ENCODE measurements at regions not wholly inside any gene's neighbourhood (a gene's known extent, or its start where the extent isn't known, plus 50 kb on each side); places are given as distances from the start of the nearest gene placed in this dataset.

GRCh38 chr12:59867689-59868088 is 271.9 kb downstream of the SLC16A7 start:
- Histone ChIP-seq H3K27me3 (no peaks in the 10 kb centered on the region), H3K36me3 (replicated peaks in 1 of 2; ENCODE audit: insufficient read depth in 1 of 2, low read depth in 2 of 2) (no peaks in the 10 kb centered on the region), H3K27ac (no peak overlapping the region), H3K4me1 (no peaks in the 10 kb centered on the region), H3K9me3 (no peaks in the 10 kb centered on the region), H3K4me3 (no peak overlapping the region)
- intact Hi-C loops (cut with DNase I) = no loop called here
- no peak for TF ChIP-seq CTCF (IDR thresholded peaks at IDR 0.05)
- no peak for ATAC-seq
- WGBS, 2 donors = 92 to 95% methylated on average over 2 of the region's 2 CpGs
- DNase-seq = no peak

- no peak for ATAC-seq
- TF ChIP-seq CTCF (IDR thresholded peaks at IDR 0.05) (no peak), POLR2A (IDR thresholded peaks at IDR 0.05) (no peak)
These were observed 275.9 kb downstream of the SLC16A7 start for GRCh38 chr12:59871779-59872178.

GRCh38 chr12:59873136-59873535 is 277.3 kb downstream of the SLC16A7 start:
- Histone ChIP-seq H3K4me1 (no peaks in the 10 kb centered on the region), H3K27ac (no peak overlapping the region), H3K36me3 (replicated peaks in 1 of 2; ENCODE audit: insufficient read depth in 1 of 2, low read depth in 2 of 2) (no peaks in the 10 kb centered on the region), H3K9me3 (no peaks in the 10 kb centered on the region), H3K27me3 (no peaks in the 10 kb centered on the region), H3K4me3 (no peak overlapping the region)
- TF ChIP-seq CTCF (IDR thresholded peaks at IDR 0.05) (no peak), POLR2A (IDR thresholded peaks at IDR 0.05) (no peak)
- intact Hi-C loops (cut with DNase I) = no loop called here
- ATAC-seq = no peak
- WGBS, 2 donors = 89 to 100% methylated on average over 1 of the region's 1 CpG
- no peak for DNase-seq

More at GRCh38 chr12:59871779-59872178, 275.9 kb downstream of the SLC16A7 start:
- Histone ChIP-seq H3K27me3 (no peaks in the 10 kb centered on the region), H3K4me1 (no peaks in the 10 kb centered on the region), H3K27ac (no peak overlapping the region), H3K36me3 (replicated peaks in 1 of 2; ENCODE audit: insufficient read depth in 1 of 2, low read depth in 2 of 2) (no peaks in the 10 kb centered on the region), H3K9me3 (no peaks in the 10 kb centered on the region), H3K4me3 (no peak overlapping the region)
- intact Hi-C loops (cut with DNase I) = no loop called here
- 94 to 100% methylated on average over 1 to 2 of the region's 2 CpGs for WGBS, 2 donors
- no peak for DNase-seq

GRCh38 chr12:59874781-59875180 is 279.0 kb downstream of the SLC16A7 start:
- H3K9me3 ChIP-seq = no peaks in the 10 kb centered on the region
- TF ChIP-seq POLR2A (IDR thresholded peaks at IDR 0.05) (no peak), CTCF (IDR thresholded peaks at IDR 0.05) (no peak)
- H3K4me1 ChIP-seq = no peaks in the 10 kb centered on the region
- H3K27ac ChIP-seq = no peak overlapping the region
- DNase-seq = no peak
- no peak for ATAC-seq
- H3K4me3 ChIP-seq = no peak overlapping the region
- intact Hi-C loops (cut with DNase I) = no loop called here
- H3K27me3 ChIP-seq = no peaks in the 10 kb centered on the region
- 43 to 69% methylated on average over 1 of the region's 1 CpG for WGBS, 2 donors
- no peaks in the 10 kb centered on the region for H3K36me3 ChIP-seq (replicated peaks in 1 of 2; ENCODE audit: insufficient read depth in 1 of 2, low read depth in 2 of 2)

GRCh38 chr12:59886131-59886733 is 290.4 kb downstream of the SLC16A7 start:
- 52 to 55% methylated on average over 2 of the region's 2 CpGs for WGBS, 2 donors
- Histone ChIP-seq H3K36me3 (replicated peaks in 1 of 2; ENCODE audit: insufficient read depth in 1 of 2, low read depth in 2 of 2) (no peaks in the 10 kb centered on the region), H3K4me3 (no peak overlapping the region), H3K27me3 (no peaks in the 10 kb centered on the region), H3K4me1 (no peaks in the 10 kb centered on the region), H3K27ac (no peak overlapping the region), H3K9me3 (no peaks in the 10 kb centered on the region)
- intact Hi-C loops (cut with DNase I) = no loop called here
- DNase-seq (no peak), ATAC-seq (no peak)
- TF ChIP-seq CTCF (IDR thresholded peaks at IDR 0.05) (no peak), POLR2A (IDR thresholded peaks at IDR 0.05) (no peak)
